ENCODE measurements at regions not wholly inside any gene's neighbourhood (a gene's known extent, or its start where the extent isn't known, plus 50 kb on each side); places are given as distances from the start of the nearest gene placed in this dataset.

GRCh38 chr1:232501854-232502253 lies 128.1 kb downstream of the SIPA1L2 start:
- FAIRE-seq (no peak), ATAC-seq (no peak), DNase-seq (ENCODE audit: extremely low read depth in 1 of 4, low spot score in 3 of 4) (no peak)
- POLR2A ChIA-PET, result no interaction called here
- no peaks in the 10 kb centered on the region for H3K27me3 ChIP-seq (ENCODE audit: control insufficient read depth in 2 of 2, insufficient read depth in 2 of 2, low read length in 2 of 2)
- WGBS (ENCODE audit: insufficient coverage, low coverage, missing lambda C conversion rate), result 0% methylated on average over 4 of the region's 4 CpGs
- H3K27ac ChIP-seq (ENCODE audit: extremely low read depth, low read depth, low read length), result no peak overlapping the region
- no peaks in the 10 kb centered on the region for H3K9me1 ChIP-seq (ENCODE audit: control insufficient read depth, insufficient read depth, low read length)
- no peak overlapping the region for H3K9ac ChIP-seq (ENCODE audit: insufficient read depth in 1 of 2, low read depth in 2 of 2, low read length in 2 of 2)
- no peaks in the 10 kb centered on the region for H3K9me3 ChIP-seq (replicated peaks; ENCODE audit: control insufficient read depth, insufficient read depth, low read depth, low read length)
- no peak overlapping the region for H3K4me3 ChIP-seq
- H2AFZ ChIP-seq (ENCODE audit: low read depth, low read length), result no peak overlapping the region
- H3K79me2 ChIP-seq (ENCODE audit: control insufficient read depth, insufficient read depth, low read length), result no peaks in the 10 kb centered on the region
- CTCF ChIA-PET (ENCODE audit: low intra/inter-chr PET ratio), result no interaction called here
- H3K4me1 ChIP-seq (replicated peaks in 1 of 2; ENCODE audit: control insufficient read depth in 2 of 2, insufficient read depth in 2 of 2, low read length in 2 of 2), result no peaks in the 10 kb centered on the region
- in situ Hi-C loops (cut with MboI), result no loop called here
- no TSS peak for BruUV-seq (replicated peaks)
- no peak overlapping the region for H3K4me2 ChIP-seq (ENCODE audit: insufficient read depth, low read length)
- intact Hi-C loops (cut with micrococcal nuclease), result no loop called here
- no peaks in the 10 kb centered on the region for H3K36me3 ChIP-seq (ENCODE audit: control insufficient read depth, insufficient read depth, low read length)
- TF ChIP-seq COPS2 (conservative IDR thresholded peaks at IDR 0.05), result no peak
- no peak for TF ChIP-seq PPARD (CRISPR knock-in tag; IDR thresholded peaks at IDR 0.05)
- TF ChIP-seq, protein P1, sequence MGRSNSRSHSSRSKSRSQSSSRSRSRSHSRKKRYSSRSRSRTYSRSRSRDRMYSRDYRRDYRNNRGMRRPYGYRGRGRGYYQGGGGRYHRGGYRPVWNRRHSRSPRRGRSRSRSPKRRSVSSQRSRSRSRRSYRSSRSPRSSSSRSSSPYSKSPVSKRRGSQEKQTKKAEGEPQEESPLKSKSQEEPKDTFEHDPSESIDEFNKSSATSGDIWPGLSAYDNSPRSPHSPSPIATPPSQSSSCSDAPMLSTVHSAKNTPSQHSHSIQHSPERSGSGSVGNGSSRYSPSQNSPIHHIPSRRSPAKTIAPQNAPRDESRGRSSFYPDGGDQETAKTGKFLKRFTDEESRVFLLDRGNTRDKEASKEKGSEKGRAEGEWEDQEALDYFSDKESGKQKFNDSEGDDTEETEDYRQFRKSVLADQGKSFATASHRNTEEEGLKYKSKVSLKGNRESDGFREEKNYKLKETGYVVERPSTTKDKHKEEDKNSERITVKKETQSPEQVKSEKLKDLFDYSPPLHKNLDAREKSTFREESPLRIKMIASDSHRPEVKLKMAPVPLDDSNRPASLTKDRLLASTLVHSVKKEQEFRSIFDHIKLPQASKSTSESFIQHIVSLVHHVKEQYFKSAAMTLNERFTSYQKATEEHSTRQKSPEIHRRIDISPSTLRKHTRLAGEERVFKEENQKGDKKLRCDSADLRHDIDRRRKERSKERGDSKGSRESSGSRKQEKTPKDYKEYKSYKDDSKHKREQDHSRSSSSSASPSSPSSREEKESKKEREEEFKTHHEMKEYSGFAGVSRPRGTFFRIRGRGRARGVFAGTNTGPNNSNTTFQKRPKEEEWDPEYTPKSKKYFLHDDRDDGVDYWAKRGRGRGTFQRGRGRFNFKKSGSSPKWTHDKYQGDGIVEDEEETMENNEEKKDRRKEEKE (IDR thresholded peaks at IDR 0.05; ENCODE audit: borderline replicate concordance in 1 of 2, control insufficient read depth in 1 of 2, low read depth in 2 of 2, low read length in 1 of 2), result no peak
- TF ChIP-seq CREBBP (IDR thresholded peaks at IDR 0.05; ENCODE audit: low read depth, low read length), result no peak
- TF ChIP-seq GTF2E2 (tag; IDR thresholded peaks at IDR 0.05), result no peak
- TF ChIP-seq RNF2 (IDR thresholded peaks at IDR 0.05), result no peak
- no peak for TF ChIP-seq MYBL2 (IDR thresholded peaks at IDR 0.05; ENCODE audit: low read depth)
- TF ChIP-seq MYBL2 (CRISPR knock-in tag; IDR thresholded peaks at IDR 0.05; ENCODE audit: borderline replicate concordance), result no peak
- H4K20me1 ChIP-seq (replicated peaks; ENCODE audit: control insufficient read depth, insufficient read depth, low read length), result no peaks in the 10 kb centered on the region

All from K562 (cell line).